ENCODE measurements at regions not wholly inside any gene's neighbourhood (a gene's known extent, or its start where the extent isn't known, plus 50 kb on each side); places are given as distances from the start of the nearest gene placed in this dataset.

GRCh38 chr13:73477441-73477840 lies 418.6 kb downstream of the KLF5 start:
- TF ChIP-seq POLR2AphosphoS5 (IDR thresholded peaks at IDR 0.05; ENCODE audit: low read depth, low read length): no peak
- no peak for TF ChIP-seq REST (IDR thresholded peaks at IDR 0.05; ENCODE audit: insufficient read depth in 1 of 2, low read depth in 2 of 2, low read length in 2 of 2)
- TF ChIP-seq SIN3A (IDR thresholded peaks at IDR 0.05; ENCODE audit: borderline replicate concordance, insufficient read depth, low read length): no peak

Data from PFSK-1 (cell line).